Fibroblast of lung (primary cell): ENCODE measurements at regions not wholly inside any gene's neighbourhood (a gene's known extent, or its start where the extent isn't known, plus 50 kb on each side); places are given as distances from the start of the nearest gene placed in this dataset.

Experiments
- DNase-seq, 2 donors: peaks; one replicate each; pipeline versions ENCODE4 v3.0.0 to v3.0.0-alpha.2; 2010; ENCODE audit warnings: low read depth in 2 of 2
- H2AFZ ChIP-seq: 2 replicates; pipeline ENCODE4 v1.5.1; 2012; ENCODE audit warnings: low read length, control low read depth, inconsistent platforms
- H3K27ac ChIP-seq: 2 replicates; pipeline ENCODE4 v1.5.1; 2011; ENCODE audit warnings: low read length, control low read depth; ENCODE audit not compliant: insufficient read depth
- H3K27me3 ChIP-seq: 2 replicates; pipeline ENCODE4 v1.5.1; 2011; ENCODE audit warnings: mild to moderate bottlenecking, low read length; ENCODE audit not compliant: control insufficient read depth, insufficient read depth
- H3K36me3 ChIP-seq: 2 replicates; pipeline ENCODE4 v1.5.1; 2011; ENCODE audit warnings: low read length; ENCODE audit not compliant: control insufficient read depth, insufficient read depth
- H3K4me1 ChIP-seq: 2 replicates; pipeline ENCODE4 v1.5.1; 2011; ENCODE audit warnings: low read length; ENCODE audit not compliant: control insufficient read depth, insufficient read depth; ENCODE audit errors: extremely low read depth
- H3K4me2 ChIP-seq: 2 replicates; pipeline ENCODE4 v1.5.1; 2011; ENCODE audit warnings: low read length, control low read depth; ENCODE audit not compliant: insufficient read depth; ENCODE audit errors: extremely low read depth
- H3K4me3 ChIP-seq, 4 experiments: fragments of 200-600 bp in 1 of 4; sonication (generic) in 1 of 4; replicated peaks in 1 of 4; 2 replicates each; pipeline ENCODE4 v1.5.1; 2011 to 2016; ENCODE audit warnings: low read length in 4 of 4, low read depth in 3 of 4, mild to moderate bottlenecking in 3 of 4, control low read depth in 2 of 4, inconsistent platforms in 1 of 4, mixed read lengths in 1 of 4; ENCODE audit not compliant: insufficient read depth in 1 of 4; ENCODE audit errors: control extremely low read depth in 1 of 4
- H3K79me2 ChIP-seq: 2 replicates; pipeline ENCODE4 v1.5.1; 2012; ENCODE audit warnings: mild to moderate bottlenecking, low read length, inconsistent platforms; ENCODE audit not compliant: control insufficient read depth, insufficient read depth
- H3K9ac ChIP-seq: 2 replicates; pipeline ENCODE4 v1.5.1; 2011; ENCODE audit warnings: mild to moderate bottlenecking, low read length, control low read depth; ENCODE audit not compliant: insufficient read depth
- H3K9me3 ChIP-seq: 2 replicates; pipeline ENCODE4 v1.5.1; 2012; ENCODE audit warnings: low read depth, low read length; ENCODE audit not compliant: control insufficient read depth, insufficient read depth
- H4K20me1 ChIP-seq: 2 replicates; pipeline ENCODE4 v1.5.1; 2011; ENCODE audit warnings: low read length; ENCODE audit not compliant: control insufficient read depth, insufficient read depth; ENCODE audit errors: extremely low read depth
- CTCF ChIP-seq, 2 donors: IDR thresholded peaks in 1 of 2; conservative IDR thresholded peaks in 1 of 2; 1 replicate in 1 of 2; 2 replicates in 1 of 2; pipeline ENCODE4 v1.5.1; 2011 to 2012; ENCODE audit warnings: low read length in 2 of 2, control low read depth in 1 of 2, inconsistent platforms in 1 of 2, low read depth in 1 of 2, mild to moderate bottlenecking in 1 of 2
- EZH2 ChIP-seq: IDR thresholded peaks from 2 replicates; pipeline ENCODE4 v1.5.1; 2012; ENCODE audit warnings: low read length, control low read depth, mild to moderate bottlenecking; ENCODE audit errors: missing control alignments

DNA sequence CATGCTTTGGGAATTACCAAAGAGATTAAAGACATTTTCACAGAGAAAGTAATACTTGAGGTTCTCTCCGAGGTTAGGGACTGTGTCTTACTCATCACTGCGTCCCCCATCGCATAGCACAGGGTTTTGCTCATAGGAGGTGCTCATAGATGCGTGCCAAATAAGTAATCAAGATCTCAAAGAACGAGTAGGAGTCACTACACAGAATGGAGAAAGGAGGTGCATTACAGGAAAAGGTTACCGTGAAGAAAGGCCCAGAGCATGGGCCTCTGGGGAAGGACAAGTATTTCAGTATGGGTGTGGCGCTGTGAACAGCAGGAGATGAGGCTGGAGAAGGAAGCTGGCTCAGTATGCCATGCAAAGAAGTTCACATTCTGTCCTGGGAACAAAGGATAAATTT is 182.4 kb downstream of the ACTL7B start:
- Histone ChIP-seq H3K9me3 (no peaks in the 10 kb centered on the region), H3K4me3 (no peak overlapping the region), H3K9ac (no peak overlapping the region), H3K79me2 (no peaks in the 10 kb centered on the region), H3K27me3 (no peaks in the 10 kb centered on the region), H2AFZ (no peak overlapping the region), H3K4me2 (no peak overlapping the region), H3K4me1 (no peaks in the 10 kb centered on the region), H3K27ac (no peak overlapping the region), H4K20me1 (no peaks in the 10 kb centered on the region), H3K36me3 (no peaks in the 10 kb centered on the region)
- no peak for TF ChIP-seq CTCF (conservative IDR thresholded peaks at IDR 0.05 in 1 of 2, IDR thresholded peaks at IDR 0.05 in 1 of 2; ENCODE audit: low read depth in 1 of 2, low read length in 2 of 2)
- TF ChIP-seq EZH2, result no peak
- DNase-seq, result peak in 1 of 2 donors; percentile 79

DNA sequence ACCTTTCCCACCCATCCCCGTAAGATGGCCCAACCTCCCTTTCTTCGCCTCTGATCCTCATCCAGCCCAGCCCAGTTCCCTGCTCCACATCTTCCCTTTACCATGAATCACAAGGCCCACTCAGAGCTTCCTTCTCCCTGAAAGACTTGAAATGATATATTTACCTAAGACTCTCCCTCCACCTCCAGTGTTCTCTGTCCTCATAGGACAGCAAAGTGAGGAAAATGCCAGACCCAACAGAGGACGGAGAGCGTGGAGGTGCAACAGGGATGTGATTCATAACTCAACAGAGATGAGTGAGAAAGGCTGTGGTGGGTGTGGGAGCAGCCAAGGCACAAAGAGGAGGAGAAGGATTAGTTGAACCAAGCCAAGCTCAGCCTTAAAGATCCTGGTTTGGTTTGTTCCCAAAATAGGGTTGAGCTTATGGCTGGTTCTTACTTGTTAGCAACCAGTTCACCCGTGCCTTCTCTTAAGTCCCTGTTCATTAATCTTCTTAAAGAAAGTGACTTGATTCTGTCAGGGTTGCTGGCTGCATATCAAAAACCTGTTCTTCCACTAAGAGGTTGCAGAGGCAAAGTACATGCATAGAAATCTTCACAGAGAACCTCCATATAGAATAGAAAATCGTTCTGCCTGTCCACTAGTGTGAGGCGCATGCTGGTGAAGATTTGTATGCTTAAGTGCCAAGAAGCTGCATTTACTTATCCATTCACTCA is 183.2 kb downstream of the ACTL7B start:
- TF ChIP-seq CTCF (conservative IDR thresholded peaks at IDR 0.05 in 1 of 2, IDR thresholded peaks at IDR 0.05 in 1 of 2; ENCODE audit: low read depth in 1 of 2, low read length in 2 of 2) (no peak), EZH2 (no peak)
- Histone ChIP-seq H3K36me3 (no peaks in the 10 kb centered on the region), H3K4me1 (no peaks in the 10 kb centered on the region), H3K27me3 (no peaks in the 10 kb centered on the region), H2AFZ (no peak overlapping the region), H3K4me3 (no peak overlapping the region), H3K27ac (no peak overlapping the region), H4K20me1 (no peaks in the 10 kb centered on the region), H3K9ac (no peak overlapping the region), H3K9me3 (no peaks in the 10 kb centered on the region), H3K79me2 (no peaks in the 10 kb centered on the region), H3K4me2 (no peak overlapping the region)
- peak in 1 of 2 donors; percentile 42 for DNase-seq

DNA sequence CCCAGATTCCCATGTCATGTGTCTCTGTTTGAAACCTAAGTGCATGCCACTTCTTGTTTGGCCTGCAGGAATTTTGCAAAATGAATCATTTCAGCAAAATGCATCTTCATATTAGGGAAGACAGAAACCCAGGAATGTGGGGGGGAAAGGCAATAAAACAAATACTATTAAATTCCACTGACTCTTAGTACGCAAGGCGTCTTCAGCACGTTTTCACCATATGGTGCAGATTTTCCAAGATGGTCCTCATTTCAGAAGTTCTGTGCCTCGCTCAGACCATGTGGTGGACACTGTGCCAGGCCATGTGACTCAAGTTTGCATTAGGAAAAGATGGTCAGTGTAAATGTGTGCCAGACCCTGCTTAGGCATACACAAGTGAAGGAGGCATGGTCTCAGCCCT is 184.0 kb downstream of the ACTL7B start:
- no peaks in the 10 kb centered on the region for H3K79me2 ChIP-seq
- peak in 1 of 2 donors; percentile 58 for DNase-seq
- no peaks in the 10 kb centered on the region for H3K27me3 ChIP-seq
- H2AFZ ChIP-seq, result no peak overlapping the region
- H4K20me1 ChIP-seq, result no peaks in the 10 kb centered on the region
- H3K4me1 ChIP-seq, result no peaks in the 10 kb centered on the region
- H3K9ac ChIP-seq, result no peak overlapping the region
- no peaks in the 10 kb centered on the region for H3K9me3 ChIP-seq
- TF ChIP-seq CTCF (conservative IDR thresholded peaks at IDR 0.05 in 1 of 2, IDR thresholded peaks at IDR 0.05 in 1 of 2; ENCODE audit: low read depth in 1 of 2, low read length in 2 of 2) (no peak), EZH2 (no peak)
- no peak overlapping the region for H3K4me2 ChIP-seq
- no peak overlapping the region for H3K27ac ChIP-seq
- no peaks in the 10 kb centered on the region for H3K36me3 ChIP-seq
- H3K4me3 ChIP-seq, result no peak overlapping the region
